ENCODE measurements at regions not wholly inside any gene's neighbourhood (a gene's known extent, or its start where the extent isn't known, plus 50 kb on each side); places are given as distances from the start of the nearest gene placed in this dataset.
A peak's percentile ranks its signal among the peaks of the same experiment; 100 is the strongest.

DNA sequence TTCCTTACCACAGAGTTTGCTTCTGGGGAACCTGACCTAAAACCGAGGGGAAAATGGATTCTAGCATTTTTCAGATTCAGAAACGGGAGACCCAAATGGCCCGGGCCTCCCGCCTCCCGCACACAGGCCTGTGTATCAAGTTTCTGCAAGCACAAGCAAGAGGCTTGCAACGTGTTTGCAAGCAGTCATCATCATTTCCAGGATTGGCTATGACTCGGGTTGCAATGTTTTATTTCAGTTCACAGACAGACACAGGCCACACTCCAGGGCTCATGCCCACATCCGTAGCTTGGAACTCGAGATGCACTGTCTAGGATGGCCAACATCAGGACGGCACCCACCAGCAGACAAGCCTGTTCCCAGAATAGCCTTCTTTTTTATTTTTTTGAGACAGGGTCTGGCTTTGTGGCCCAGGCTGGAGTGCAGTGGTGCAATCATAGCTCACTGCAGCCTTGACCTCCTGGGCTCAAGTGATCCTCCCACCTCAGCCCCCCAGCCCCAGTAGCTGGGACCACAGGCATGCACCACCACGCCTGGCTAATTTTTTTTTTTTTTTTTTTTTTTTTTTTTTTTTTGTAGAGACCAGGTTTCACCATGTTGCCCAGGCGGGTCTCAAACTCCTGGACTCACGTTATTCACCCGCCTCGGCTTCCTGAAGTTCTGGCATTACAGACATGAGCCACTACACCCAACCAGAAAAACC is 68.1 kb upstream of the FOXK1 start:
- DNase-seq, result no peak

DNA sequence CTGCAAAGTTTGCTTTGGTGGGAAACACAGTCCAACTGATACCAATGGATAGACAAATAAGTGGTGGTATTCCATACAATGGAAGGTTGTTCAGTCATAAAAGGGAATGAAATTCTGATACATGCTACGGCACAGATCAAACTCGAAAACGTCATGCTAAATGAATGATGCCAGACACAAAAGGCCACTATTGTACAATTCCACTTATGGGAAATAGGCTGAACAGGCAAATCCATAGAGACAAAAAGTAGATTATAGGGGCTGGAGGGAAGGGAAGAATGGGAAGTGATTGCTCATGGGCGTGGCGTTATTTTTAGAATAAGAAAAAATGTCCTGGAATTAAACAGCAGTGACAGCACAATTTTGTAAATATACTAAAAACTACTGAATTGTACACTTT is 66.0 kb upstream of the FOXK1 start:
- DNase-seq, result no peak

DNA sequence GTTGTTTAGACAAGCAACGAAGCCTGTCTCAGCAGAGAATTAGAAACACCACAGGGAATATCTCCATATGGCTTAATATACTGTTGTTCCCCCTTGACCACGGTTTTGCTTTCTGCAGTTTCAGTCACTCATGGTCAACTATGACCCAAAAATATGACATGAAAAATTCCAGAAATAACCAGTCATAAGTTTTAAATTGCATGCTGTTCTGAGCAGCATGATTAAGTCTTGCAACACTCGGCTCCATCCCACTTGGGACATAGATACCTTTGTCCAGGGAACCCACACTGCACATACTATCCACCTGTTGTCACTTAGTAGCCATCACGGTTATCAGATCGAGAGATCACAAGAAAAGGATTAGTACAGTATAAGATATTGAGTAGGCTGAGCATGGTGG is 60.7 kb upstream of the FOXK1 start:
- DNase-seq, result no peak

DNA sequence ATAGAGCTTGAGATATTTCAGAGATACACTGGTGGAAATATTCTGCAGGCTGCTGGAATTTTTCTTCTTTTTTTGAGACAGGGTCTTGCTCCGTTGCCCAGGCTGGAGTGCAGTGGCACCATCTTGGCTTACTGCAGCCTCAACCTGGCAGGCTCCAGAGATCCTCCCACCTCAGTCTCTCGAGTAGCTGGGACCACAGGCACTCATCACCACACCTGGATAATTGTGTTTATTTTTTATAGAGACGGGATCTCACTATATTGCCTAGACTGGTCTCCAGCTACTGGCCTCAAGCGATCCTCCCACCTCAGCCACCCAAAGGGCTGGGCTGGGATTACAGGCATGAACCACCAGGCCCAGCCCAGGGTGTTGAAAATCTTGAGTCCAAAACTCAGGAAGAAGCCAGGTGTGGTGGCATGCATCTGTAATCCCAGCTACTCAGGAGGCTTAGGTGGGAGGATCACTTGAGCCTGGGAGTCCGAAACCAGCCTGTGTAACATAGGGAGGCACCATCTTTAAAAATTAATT is 55.7 kb upstream of the FOXK1 start:
- no peak for DNase-seq

DNA sequence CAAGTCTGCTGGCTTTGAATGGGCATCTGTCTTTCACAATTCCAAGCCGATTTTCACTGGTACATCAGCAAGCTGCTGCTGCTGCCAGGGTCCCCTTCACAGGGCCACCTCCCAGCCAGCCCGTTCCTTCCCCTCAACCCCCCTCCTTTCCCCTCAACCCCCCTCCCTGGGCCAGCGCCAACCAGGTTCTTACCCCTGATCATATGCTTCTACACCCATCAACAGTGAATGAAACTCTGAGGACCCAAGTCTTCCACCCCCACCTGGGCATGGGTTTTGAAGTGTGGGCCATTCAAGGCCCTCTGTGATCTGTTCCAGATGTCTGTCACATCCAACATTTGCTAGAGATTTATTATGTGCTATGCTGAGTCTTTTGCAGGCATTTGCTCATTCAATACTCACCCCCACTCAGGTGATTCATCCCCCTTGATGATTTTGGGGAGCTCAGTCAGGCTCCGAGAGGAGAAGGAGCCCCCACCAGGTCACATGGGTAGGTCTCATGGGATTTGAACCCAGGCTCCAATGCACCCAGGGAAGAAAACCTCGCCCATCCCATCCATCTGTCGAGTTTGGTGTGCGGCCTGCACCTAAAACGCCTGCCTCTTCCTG is 52.7 kb upstream of the FOXK1 start:
- DNase-seq, result no peak

DNA sequence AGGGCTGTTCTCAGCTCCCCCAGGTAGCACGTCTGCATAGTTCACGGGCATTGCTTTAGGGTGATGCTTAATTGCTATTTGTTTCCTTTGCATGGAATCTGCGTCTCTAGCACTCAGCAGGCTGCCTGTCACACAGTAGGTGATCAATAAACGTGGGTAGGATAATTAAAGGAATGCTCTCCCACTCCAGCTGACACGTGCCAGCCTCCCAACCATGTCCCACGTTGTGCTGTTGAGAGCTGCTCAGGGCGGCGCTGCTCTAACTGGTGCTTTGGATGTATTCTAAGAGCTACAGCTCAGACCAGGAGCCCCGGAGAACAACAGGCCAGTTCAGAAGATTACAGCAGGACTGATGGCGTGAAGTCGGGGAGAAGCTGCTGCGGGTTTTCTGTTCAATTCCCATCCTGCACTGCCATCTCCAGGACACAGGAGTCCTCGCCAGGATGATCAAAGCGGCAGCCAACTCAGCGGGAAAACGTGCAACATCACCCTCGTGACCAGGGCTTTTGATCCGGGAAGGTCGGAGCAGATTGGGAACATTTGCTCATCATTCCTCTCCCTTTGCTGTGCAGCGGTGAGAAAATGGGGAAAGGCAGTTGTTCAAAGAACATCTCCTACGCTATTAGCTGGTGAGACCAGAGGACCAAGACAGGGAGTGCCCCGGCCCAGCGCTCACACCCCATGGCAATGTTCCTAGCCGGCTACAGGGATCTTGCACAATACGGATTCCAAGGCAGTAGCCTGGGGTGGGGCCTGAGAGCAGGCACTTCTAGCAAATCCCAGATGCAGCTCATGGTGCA is 50.5 kb upstream of the FOXK1 start:
- peak; percentile 86 for DNase-seq
